ENCODE measurements at regions not wholly inside any gene's neighbourhood (a gene's known extent, or its start where the extent isn't known, plus 50 kb on each side); places are given as distances from the start of the nearest gene placed in this dataset.

- in situ Hi-C loops (cut with MboI; ENCODE audit: low pct_unique_long_range_greater_than_20kb, low sequenced_read_pairs, unreplicated experiment): no loop called here
- no peak for TF ChIP-seq CTCF (IDR thresholded peaks at IDR 0.05; ENCODE audit: extremely low read depth, insufficient read depth, missing control alignments)
- no peak for DNase-seq (ENCODE audit: low spot score)
Measured at GRCh38 chr6:85868685-85869084, 226.0 kb upstream of the SYNCRIP start.

- in situ Hi-C loops (cut with MboI; ENCODE audit: low pct_unique_long_range_greater_than_20kb, low sequenced_read_pairs, unreplicated experiment): no loop called here
- no peak for DNase-seq (ENCODE audit: low spot score)
- TF ChIP-seq CTCF (IDR thresholded peaks at IDR 0.05; ENCODE audit: extremely low read depth, insufficient read depth, missing control alignments): no peak
Measured at GRCh38 chr6:85867595-85867994, 224.9 kb upstream of the SYNCRIP start.

- in situ Hi-C loops (cut with MboI; ENCODE audit: low pct_unique_long_range_greater_than_20kb, low sequenced_read_pairs, unreplicated experiment): no loop called here
- DNase-seq (ENCODE audit: low spot score): no peak
- no peak for TF ChIP-seq CTCF (IDR thresholded peaks at IDR 0.05; ENCODE audit: extremely low read depth, insufficient read depth, missing control alignments)
Measured at GRCh38 chr6:85866758-85867401, 224.2 kb upstream of the SYNCRIP start.

GRCh38 chr6:85866370-85866730, 223.7 kb upstream of the SYNCRIP start:
- TF ChIP-seq CTCF (IDR thresholded peaks at IDR 0.05; ENCODE audit: extremely low read depth, insufficient read depth, missing control alignments): no peak
- in situ Hi-C loops (cut with MboI; ENCODE audit: low pct_unique_long_range_greater_than_20kb, low sequenced_read_pairs, unreplicated experiment): no loop called here
- DNase-seq (ENCODE audit: low spot score): no peak

GRCh38 chr6:85865420-85866369, 223.0 kb upstream of the SYNCRIP start:
- no peak for TF ChIP-seq CTCF (IDR thresholded peaks at IDR 0.05; ENCODE audit: extremely low read depth, insufficient read depth, missing control alignments)
- no peak for DNase-seq (ENCODE audit: low spot score)
- in situ Hi-C loops (cut with MboI; ENCODE audit: low pct_unique_long_range_greater_than_20kb, low sequenced_read_pairs, unreplicated experiment): no loop called here

- TF ChIP-seq CTCF (IDR thresholded peaks at IDR 0.05; ENCODE audit: extremely low read depth, insufficient read depth, missing control alignments): no peak
- no peak for DNase-seq (ENCODE audit: low spot score)
- in situ Hi-C loops (cut with MboI; ENCODE audit: low pct_unique_long_range_greater_than_20kb, low sequenced_read_pairs, unreplicated experiment): no loop called here
Measured at GRCh38 chr6:85864453-85865401, 222.0 kb upstream of the SYNCRIP start.
